Upper lobe of right lung (tissue), 1 donor: ENCODE measurements at regions not wholly inside any gene's neighbourhood (a gene's known extent, or its start where the extent isn't known, plus 50 kb on each side); places are given as distances from the start of the nearest gene placed in this dataset.
A peak's percentile ranks its signal among the peaks of the same experiment; 100 is the strongest.

ENCODE experiments used
- ATAC-seq: fragments of 200-7000 bp; cut with Tn5 transposase; one replicate; pipeline ENCODE4 v1.9.1; 2020; ENCODE audit warnings: mild to moderate bottlenecking, moderate library complexity
- DNase-seq: peaks from one replicate; pipeline ENCODE4 v3.0.0-alpha.2; 2020
- H3K27ac ChIP-seq: fragments of 200-600 bp; one replicate; pipeline ENCODE4 v1.8.0; 2022
- H3K27me3 ChIP-seq: fragments of 200-600 bp; one replicate; pipeline ENCODE4 v1.8.0; 2022; ENCODE audit warnings: mild to moderate bottlenecking
- H3K36me3 ChIP-seq: fragments of 200-600 bp; one replicate; pipeline ENCODE4 v1.8.0; 2022
- H3K4me1 ChIP-seq: fragments of 200-600 bp; one replicate; pipeline ENCODE4 v1.8.0; 2022
- H3K4me3 ChIP-seq: fragments of 200-600 bp; one replicate; pipeline ENCODE4 v1.8.0; 2022; ENCODE audit warnings: mild to moderate bottlenecking
- H3K9me3 ChIP-seq: fragments of 200-600 bp; one replicate; pipeline ENCODE4 v1.8.0; 2022
- CTCF ChIP-seq: fragments of 200-600 bp; IDR thresholded peaks from one replicate; pipeline ENCODE4 v1.8.0; 2022; ENCODE audit warnings: antibody characterized with exemption
- intact Hi-C: fragments of 100-400 bp; cut with DNase I; formaldehyde crosslinking; loops from one replicate; pipeline ENCODE4 v1.11.0; 2022
- donor health status: DM: no; HTN: yes; CAD: no; lungs with severe emphysema.

GRCh38 chr4:36417146-36417545, 135.7 kb downstream of the DTHD1 start:
- H3K4me3 ChIP-seq: no peak overlapping the region
- TF ChIP-seq CTCF: no peak
- DNase-seq: no peak
- H3K27me3 ChIP-seq: peaks cover 8% of the 10 kb centered on the region
- no peaks in the 10 kb centered on the region for H3K4me1 ChIP-seq
- H3K9me3 ChIP-seq: no peaks in the 10 kb centered on the region
- no peak for ATAC-seq
- no peaks in the 10 kb centered on the region for H3K36me3 ChIP-seq
- H3K27ac ChIP-seq: no peak overlapping the region
- intact Hi-C loops: no loop called here

DNA sequence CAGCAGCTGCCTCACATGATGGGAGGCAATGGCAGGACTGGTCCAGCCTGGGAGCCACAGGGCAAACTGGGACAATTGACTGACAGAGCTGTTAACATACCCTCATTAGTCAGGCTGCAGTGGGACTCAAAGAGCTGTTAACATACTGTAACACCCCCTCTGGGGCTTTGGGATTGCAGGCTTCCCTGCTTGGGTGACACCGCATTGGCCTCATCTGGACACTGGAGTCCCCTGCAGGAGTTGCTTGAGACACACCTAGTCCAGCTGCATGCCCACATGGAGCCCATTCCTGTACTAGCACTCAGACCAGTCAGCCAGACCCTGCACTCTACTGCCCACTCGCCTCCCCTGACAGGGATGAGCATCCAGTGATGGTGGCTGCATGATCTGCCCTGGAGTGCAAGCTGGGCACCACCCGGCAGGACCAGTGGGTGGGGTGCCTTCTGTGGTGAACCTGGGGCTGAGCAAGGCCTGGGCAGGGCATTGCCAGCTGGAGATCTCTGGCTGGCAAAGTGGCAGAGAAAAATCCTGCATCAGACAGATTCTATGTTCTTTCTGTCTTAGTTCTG, 138.8 kb downstream of the DTHD1 start:
- ATAC-seq (peak; percentile 31), DNase-seq (no peak)
- H3K4me3 ChIP-seq: no peak overlapping the region
- no peaks in the 10 kb centered on the region for H3K36me3 ChIP-seq
- intact Hi-C loops: no loop called here
- H3K27ac ChIP-seq: no peak overlapping the region
- H3K4me1 ChIP-seq: no peaks in the 10 kb centered on the region
- TF ChIP-seq CTCF: no peak
- H3K27me3 ChIP-seq: peaks cover 8% of the 10 kb centered on the region
- H3K9me3 ChIP-seq: no peaks in the 10 kb centered on the region

GRCh38 chr4:36422607-36423006, 141.2 kb downstream of the DTHD1 start:
- Histone ChIP-seq H3K27me3 (peaks cover 4% of the 10 kb centered on the region), H3K4me1 (no peaks in the 10 kb centered on the region), H3K4me3 (no peak overlapping the region), H3K36me3 (no peaks in the 10 kb centered on the region), H3K27ac (no peak overlapping the region), H3K9me3 (no peaks in the 10 kb centered on the region)
- TF ChIP-seq CTCF: no peak
- intact Hi-C loops: no loop called here
- ATAC-seq (no peak), DNase-seq (no peak)

DNA sequence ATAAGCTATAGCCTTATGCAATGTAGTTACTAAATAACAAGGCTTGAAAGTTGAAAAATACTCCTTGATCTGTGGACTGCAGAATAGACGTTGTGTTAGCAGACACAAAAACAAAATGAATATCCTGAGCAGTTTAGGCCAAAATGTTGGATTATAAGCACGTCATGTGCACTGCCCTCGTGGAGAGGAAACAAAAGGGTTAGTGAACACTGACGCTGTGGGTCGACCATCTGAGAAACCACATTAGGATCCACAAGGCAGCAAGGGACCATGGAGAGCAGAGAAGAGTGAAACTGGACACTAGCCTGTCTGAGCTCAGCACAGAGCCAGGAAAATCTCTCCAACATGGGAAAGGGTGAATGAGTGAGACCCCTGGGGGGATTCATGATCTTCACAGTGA, 145.3 kb downstream of the DTHD1 start:
- ATAC-seq: no peak
- intact Hi-C loops: no loop called here
- no peak for DNase-seq
- no peak for TF ChIP-seq CTCF
- Histone ChIP-seq H3K27ac (no peak overlapping the region), H3K4me1 (no peaks in the 10 kb centered on the region), H3K36me3 (no peaks in the 10 kb centered on the region), H3K9me3 (no peaks in the 10 kb centered on the region), H3K4me3 (no peak overlapping the region), H3K27me3 (no peaks in the 10 kb centered on the region)

DNA sequence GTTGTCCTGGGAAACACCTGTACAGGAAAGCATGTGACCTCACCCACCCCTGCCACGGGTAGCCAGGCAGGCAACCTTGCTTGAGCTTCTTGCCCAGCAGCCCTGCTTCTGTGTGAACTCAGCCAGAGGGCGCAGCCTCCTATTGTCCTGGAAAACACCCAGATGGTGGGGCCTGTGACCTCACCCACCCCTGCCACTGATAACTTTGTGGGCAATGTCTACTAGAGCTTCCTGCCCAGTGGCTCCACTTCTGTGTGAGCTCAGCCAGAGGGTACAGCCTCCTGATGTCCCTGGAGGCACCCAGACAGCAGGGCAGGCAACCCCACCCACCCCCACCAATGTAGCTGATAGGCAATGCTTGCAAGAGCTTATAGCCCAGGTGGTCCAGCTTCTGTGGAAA, 146.3 kb downstream of the DTHD1 start:
- ATAC-seq: no peak
- Histone ChIP-seq H3K4me1 (no peaks in the 10 kb centered on the region), H3K4me3 (no peak overlapping the region), H3K27ac (no peak overlapping the region), H3K36me3 (no peaks in the 10 kb centered on the region), H3K9me3 (no peaks in the 10 kb centered on the region), H3K27me3 (no peaks in the 10 kb centered on the region)
- TF ChIP-seq CTCF: no peak
- intact Hi-C loops: no loop called here
- peak; percentile 25 for DNase-seq

- Histone ChIP-seq H3K27ac (no peak overlapping the region), H3K4me1 (no peaks in the 10 kb centered on the region), H3K27me3 (no peaks in the 10 kb centered on the region), H3K9me3 (no peaks in the 10 kb centered on the region), H3K4me3 (no peak overlapping the region), H3K36me3 (no peaks in the 10 kb centered on the region)
- no peak for ATAC-seq
- TF ChIP-seq CTCF: no peak
- intact Hi-C loops: no loop called here
- no peak for DNase-seq
These were observed 151.2 kb downstream of the DTHD1 start for GRCh38 chr4:36432586-36432985.
